HG03565 (cell line): ENCODE measurements at regions not wholly inside any gene's neighbourhood (a gene's known extent, or its start where the extent isn't known, plus 50 kb on each side); places are given as distances from the start of the nearest gene placed in this dataset.
"Not testable (repeated sequence)": the region's sequence is repeated elsewhere in the genome, so short reads cannot be mapped to it uniquely, and the experiment has no call there.

Source experiments
- ATAC-seq: cut with Tn5 transposase; IDR thresholded peaks from one replicate; pipeline ENCODE4 v1.9.1; 2021; ENCODE audit warnings: mild to moderate bottlenecking, moderate library complexity; ENCODE audit not compliant: unreplicated experiment

DNA sequence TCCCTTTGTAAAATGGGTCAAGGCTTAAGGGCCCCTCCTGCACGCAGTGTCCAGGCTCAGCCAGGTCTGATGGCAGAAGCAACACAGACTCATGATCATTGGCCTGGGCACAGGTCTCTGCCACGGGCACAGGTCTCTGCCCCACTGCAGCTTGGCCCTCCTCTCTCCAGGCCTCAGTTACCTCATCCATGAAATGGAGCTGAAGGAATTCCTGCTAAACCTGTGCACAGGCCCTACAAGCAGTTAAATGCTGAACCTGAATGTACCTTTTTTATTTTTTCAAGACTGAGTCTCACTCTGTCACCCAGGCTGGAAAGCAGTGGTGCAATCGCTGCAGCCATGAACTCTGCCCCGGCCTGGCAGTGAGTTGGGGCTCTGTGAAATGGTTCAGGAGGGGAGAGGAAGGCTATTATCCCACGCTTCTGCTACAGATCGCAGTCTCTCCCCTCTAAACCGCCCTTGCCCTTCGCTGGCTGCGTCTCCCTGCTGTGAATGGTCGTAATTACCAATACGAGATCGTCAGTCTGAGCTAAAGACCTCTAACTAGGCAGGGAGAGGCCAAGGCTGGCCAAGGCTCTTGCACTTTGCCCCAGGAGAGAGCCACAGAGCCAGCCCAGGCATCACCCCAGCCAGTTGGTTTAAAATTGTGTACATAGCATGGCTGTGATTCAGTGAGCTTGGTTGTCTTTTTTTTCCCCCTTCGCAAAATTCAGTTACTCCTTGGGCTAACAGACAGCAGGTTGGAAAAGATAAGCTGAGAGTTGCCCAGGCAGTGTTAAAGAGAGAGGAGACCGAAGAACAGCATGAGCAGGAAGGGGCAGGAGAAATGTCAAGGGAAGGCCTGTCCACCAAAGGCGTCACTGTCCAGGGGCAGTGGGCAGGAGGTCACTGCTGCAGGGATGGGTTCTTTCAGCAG is 93.0 kb upstream of the KCTD7 start:
- ATAC-seq, result no peak

- ATAC-seq, result no peak
Measured at GRCh38 chr7:66537380-66537779, 91.3 kb upstream of the KCTD7 start.

DNA sequence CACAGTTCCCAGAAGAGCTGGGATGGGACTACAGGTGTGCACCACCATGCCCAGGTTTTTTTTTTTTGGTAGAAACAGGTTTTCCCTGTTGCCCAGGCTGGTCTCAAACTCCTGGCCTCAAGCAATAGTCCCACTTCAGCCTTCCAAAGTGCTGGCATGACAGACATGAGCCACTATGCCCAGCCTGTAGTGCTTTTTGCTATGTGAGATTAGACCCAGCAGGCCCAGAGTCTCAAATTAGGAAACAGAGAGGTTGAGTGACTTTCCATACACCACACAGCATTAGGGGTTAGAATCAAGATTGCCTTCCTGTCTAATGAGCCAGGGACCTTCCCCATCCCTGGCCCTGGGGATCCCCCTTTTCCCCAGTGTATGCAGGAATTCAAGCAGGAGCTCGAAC is 90.8 kb upstream of the KCTD7 start:
- ATAC-seq, result no peak

- ATAC-seq, result no peak
Measured at GRCh38 chr7:66539264-66539623, 89.4 kb upstream of the KCTD7 start.

DNA sequence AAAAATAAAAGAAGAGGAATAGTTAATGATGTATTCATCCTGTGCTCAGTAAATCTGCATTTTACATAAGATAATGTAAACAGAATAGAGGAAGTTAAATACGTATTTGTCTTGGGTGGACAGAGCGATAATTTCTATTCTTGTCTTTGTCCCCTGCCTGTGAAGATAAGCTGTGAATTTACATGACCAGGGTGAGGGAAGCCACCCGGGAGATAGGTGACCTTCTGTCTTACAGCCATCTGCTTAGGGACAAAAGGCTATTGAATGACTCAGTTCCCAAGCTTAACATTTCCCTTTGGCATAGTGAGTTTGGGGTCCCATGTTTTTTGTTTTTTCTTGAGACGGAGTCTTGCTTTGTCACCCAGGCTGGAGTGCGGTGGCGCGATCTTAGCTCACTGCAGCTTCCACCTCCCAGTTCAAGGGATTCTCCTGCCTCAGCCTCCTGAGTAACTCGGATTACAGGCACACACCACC is 88.7 kb upstream of the KCTD7 start:
- ATAC-seq, result no peak

DNA sequence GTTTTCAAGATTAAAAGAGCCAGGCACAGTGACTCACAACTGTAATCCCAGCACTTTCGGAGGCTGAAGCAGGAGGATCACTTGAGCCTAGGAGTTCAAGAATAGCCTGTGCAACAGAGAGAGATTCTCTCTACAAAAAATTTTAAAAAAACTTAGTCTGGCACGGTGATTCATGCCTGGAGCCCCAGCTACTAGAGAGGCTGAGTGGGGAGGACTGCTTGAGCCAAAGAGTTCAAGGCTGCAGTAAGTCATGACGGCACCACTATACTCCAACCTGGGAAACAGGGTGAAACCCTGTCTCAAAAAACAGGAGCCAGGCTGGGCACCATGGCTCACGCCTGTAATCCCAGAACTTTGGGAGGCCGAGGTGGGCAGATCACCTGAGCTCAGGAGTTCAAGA is 86.6 kb upstream of the KCTD7 start:
- no peak for ATAC-seq

DNA sequence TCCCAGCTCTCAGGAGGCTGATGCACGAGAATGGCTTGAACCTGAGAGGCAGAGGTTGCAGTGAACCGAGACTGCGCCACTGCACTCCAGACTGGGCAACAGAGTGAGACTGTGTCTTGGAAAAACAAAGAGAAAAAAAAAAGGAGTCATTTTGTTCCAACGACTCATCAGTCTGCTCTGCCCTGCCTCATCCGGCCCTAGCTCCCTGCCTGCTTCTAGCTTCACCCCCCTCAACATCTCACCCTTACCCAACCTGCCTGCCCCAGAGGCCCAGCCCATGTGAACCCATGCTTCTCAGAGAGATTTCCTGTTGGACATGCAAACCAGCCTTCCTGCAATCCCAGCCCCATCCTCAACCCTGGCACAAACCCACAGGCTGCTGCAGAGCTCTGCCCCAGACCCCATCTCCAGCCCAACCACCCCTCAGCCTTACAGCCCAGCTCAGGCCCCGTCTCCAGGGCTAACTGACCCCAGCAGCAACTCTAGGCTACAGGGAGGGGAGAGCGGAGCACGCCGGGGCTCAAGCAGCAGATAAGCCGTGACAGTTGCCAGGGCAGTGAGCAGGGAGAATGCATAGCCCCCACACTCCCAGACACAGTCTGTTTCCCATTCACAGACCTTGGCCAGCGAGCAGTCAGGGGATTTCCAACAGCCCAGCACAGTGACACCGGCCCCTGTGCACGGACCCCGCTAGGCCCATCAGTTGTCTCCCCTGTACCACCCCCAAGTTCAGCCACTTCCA is 86.0 kb upstream of the KCTD7 start:
- no peak for ATAC-seq

DNA sequence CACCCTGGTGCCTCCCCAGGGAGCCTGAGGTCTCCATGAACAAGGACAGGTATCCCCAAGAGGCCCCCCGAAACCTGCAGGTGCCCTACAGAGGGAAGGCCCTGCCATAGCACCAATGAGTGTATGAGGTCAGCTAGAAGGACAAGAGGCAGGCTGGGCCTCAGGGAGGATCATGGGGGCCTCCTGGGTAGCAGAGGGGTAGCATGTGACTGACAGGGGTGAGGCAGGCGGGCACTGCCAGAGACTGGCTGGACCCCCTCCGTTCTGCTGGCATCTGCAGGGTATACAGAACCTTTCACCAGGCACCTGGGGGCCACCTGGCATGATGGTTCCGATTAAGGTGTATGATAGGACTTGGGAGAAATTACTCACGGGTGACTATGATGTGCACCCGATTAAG is 79.2 kb upstream of the KCTD7 start:
- ATAC-seq, result no peak

DNA sequence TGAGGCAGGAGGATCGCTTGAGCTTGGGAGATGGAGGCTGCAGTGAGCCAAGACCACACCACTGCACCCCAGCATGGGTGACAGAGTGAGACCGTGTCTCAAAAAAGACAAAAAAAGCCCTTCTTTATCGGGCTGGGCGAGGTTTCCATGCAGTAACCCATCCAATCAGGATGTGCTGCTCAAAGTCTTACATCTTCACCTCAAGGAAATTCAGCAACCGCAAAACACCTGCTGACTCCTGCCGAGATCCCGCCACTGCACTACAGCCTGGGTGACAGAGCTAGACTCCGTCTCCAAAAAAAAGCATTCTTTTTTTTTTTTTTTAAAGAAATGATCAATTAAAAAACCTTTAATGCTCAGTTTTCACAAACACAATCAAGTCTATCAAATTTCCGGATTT is 75.7 kb upstream of the KCTD7 start:
- ATAC-seq, result no peak

GRCh38 chr7:66553675-66554074 is 75.0 kb upstream of the KCTD7 start:
- ATAC-seq, result not testable (repeated sequence)

- ATAC-seq, result not testable (repeated sequence)
Measured at GRCh38 chr7:66554291-66554690, 74.4 kb upstream of the KCTD7 start.

GRCh38 chr7:66554842-66555430 is 73.7 kb upstream of the KCTD7 start:
- ATAC-seq, result not testable (repeated sequence)

- no peak for ATAC-seq
Measured at GRCh38 chr7:66556177-66556548, 72.5 kb upstream of the KCTD7 start.

DNA sequence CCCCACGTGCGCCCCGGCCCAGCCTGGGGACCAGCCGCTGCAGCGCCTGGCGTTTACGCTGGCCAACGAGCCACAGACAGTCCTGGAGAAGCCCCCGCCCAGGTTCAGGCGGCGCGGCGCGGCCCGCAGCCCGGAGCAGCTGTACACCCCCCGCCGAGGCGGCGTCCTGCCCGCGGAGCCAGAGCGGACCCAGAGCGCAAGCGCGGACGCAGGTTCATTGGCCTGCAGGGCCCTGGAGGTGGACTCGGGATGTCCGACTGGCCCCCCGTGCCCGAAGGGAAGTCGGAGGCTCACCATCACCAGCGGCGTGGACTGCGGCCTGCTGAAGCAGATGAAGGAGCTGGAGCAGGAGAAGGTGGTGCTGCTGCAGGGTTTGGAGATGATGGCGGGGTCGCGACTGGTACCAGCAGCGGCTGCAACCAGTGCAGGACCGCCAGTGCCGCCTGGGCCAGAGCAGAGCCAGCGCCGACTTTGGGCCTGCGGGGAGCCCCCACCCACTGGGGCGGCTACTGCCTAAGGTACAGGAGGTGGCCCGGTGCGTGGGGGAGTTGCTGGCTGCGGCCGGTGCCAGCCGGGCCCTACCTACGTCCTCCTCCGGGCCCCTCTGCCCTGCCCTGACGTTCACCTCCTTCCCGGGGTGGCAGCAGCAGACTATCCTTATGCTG is 72.0 kb upstream of the KCTD7 start:
- no peak for ATAC-seq

DNA sequence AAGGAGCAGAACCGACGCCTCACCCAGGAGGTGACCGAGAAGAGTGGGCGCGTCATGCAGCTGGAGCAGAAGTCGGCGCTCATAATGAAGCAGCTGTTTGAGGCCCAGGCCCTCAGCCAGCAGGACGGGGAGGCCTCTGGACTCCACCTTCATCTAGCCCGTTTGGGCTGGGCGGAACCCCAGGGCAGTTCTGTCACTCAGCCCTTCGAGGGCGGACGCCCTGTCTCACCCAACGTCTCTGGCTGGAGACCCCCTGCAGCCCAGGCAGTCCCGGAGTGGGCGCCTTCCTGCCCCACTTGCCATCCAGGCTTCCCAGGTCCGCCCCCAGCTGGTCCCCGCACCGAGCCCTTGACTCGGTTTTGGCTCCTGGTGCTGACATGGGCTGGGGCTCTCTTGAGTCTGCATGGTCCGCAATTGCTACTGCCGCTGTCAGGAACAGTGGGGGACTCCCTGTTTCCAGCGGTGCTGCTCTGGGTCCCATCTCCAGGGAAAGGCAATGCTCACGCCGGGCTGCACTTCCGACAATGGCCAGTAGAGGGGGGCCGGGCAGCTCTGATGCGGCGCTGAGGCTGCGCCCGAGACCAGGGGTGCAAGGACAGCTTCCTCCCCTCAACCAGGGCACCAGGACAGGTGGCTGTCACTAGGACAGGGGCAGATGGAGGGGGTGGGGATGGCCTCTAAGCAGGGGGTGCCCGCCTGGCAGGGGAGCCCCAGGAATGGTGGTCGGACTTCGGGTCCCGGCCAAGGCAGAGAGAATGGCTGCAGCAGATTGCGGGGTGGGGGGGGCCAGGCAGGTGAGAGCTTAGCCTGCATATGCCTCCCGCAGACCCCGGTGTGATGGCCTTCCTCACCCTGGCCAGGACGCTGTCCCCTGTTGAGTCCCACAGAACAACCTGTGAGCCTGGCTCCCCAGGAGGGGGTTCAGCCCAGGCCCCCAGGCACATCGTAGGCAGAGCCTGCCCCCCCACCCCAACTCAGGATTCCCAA is 71.2 kb upstream of the KCTD7 start:
- ATAC-seq, result no peak

- ATAC-seq, result no peak
Measured at GRCh38 chr7:66558201-66558641, 70.5 kb upstream of the KCTD7 start.

DNA sequence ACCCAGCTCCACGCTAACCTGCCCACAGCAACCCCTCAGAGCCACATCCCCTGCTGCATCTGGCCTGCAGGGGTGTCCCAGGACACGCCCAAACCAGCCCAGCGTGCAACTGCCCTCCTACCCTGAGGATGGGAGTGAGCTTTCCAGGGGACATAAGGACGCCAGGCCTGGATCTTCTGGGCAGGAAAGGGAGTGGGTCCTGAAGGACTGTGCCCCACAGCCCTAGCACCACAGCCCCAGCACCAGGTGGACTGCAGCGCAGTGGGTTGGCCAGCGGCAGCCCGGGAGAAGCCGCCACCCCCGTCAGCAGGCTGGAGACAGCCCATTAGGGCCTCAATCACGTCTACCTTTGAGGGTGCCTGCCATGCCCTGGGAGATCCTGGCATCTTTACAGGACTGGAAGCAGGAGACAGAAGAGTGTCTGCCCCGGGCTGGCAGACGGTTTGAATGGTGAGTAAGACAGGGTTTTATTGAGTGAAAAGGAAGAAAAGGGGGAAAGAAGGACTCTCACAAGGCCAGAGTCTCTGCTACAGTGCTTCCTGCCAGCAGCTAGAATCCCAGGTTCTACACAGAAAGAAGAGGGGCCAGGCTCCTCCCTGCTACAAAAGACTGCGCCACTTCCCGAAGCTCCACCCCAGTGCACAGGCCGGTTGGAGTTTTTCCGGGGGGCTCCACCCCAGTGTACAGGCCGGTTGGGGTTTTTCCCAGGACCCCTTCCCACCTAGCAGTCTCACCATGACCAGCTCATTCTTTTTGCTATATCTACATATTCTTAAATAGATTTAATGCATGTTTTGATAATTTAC is 69.8 kb upstream of the KCTD7 start:
- no peak for ATAC-seq

GRCh38 chr7:66564045-66564444 is 64.6 kb upstream of the KCTD7 start:
- ATAC-seq, result no peak

DNA sequence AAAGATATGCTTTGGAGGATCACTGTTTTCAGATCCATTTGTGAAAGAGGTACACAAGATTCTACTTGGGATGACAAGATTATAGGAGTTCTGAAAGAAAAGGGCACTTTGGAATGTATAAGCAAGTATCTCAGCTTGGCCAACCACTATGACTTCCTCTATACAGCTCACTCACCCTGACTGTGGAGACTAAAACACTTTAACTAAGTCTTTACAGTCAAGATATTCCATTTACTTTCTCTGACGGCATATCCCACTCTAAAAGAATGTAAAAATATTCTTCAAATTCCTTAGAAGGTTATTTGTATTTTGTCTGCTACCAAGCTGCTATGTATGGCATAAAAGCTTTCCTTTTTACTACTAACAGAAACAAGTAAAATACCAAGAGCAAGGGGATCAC is 58.5 kb upstream of the KCTD7 start:
- not testable (repeated sequence) for ATAC-seq
